ENCODE measurements at regions not wholly inside any gene's neighbourhood (a gene's known extent, or its start where the extent isn't known, plus 50 kb on each side); places are given as distances from the start of the nearest gene placed in this dataset.

DNA sequence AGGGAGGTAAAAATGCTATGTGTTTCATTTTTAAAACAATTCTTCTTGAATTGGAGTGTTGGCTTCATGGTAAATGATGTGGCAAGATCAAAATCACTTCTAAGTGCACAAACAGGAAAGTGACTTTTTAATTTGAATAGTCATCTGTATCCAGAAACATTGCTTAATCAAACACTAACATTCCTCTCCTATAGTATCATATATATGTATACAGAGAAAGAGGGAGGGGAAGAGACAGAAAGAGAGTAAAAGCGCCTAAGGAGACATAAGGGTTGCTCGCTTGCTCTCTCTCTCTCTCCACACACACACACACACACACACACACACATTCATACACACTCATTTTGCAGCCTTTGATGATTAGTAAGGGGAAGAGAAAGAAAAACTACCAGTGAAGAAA, 95.4 kb upstream of the PRDM9 start:
- no peak for TF ChIP-seq POLR2A (IDR thresholded peaks at IDR 0.05)
- TF ChIP-seq, protein P1, sequence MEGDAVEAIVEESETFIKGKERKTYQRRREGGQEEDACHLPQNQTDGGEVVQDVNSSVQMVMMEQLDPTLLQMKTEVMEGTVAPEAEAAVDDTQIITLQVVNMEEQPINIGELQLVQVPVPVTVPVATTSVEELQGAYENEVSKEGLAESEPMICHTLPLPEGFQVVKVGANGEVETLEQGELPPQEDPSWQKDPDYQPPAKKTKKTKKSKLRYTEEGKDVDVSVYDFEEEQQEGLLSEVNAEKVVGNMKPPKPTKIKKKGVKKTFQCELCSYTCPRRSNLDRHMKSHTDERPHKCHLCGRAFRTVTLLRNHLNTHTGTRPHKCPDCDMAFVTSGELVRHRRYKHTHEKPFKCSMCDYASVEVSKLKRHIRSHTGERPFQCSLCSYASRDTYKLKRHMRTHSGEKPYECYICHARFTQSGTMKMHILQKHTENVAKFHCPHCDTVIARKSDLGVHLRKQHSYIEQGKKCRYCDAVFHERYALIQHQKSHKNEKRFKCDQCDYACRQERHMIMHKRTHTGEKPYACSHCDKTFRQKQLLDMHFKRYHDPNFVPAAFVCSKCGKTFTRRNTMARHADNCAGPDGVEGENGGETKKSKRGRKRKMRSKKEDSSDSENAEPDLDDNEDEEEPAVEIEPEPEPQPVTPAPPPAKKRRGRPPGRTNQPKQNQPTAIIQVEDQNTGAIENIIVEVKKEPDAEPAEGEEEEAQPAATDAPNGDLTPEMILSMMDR (IDR thresholded peaks at IDR 0.05): no peak
